Activated T-helper 1 cell treated with anti-CD3 and anti-CD28 coated beads, Interleukin-12 subunit alpha, Interleukin-12 subunit beta, Interleukin-2, Interleukin-4 antibody, amounts not matched to agents 30 ng/mL and 10 ng/mL and 1 ng/mL, durations not matched to agents 14 hours and 24 hours and 36 hours (primary cell): ENCODE measurements at regions not wholly inside any gene's neighbourhood (a gene's known extent, or its start where the extent isn't known, plus 50 kb on each side); places are given as distances from the start of the nearest gene placed in this dataset.

Source experiments
- DNase-seq: peaks from one replicate; pipeline ENCODE4 v3.0.0; 2021; ENCODE audit warnings: low spot score
- H3K27ac Mint-ChIP-seq: one replicate; pipeline ENCODE4 v1.8.0; 2021; ENCODE audit warnings: mild to moderate bottlenecking, mixed read lengths
- H3K27me3 Mint-ChIP-seq: one replicate; pipeline ENCODE4 v1.8.0; 2022; ENCODE audit warnings: mild to moderate bottlenecking, moderate library complexity, mixed read lengths; ENCODE audit not compliant: insufficient read depth
- H3K36me3 Mint-ChIP-seq: one replicate; pipeline ENCODE4 v1.8.0; 2021; ENCODE audit warnings: low read depth, mixed read lengths
- H3K4me1 Mint-ChIP-seq: one replicate; pipeline ENCODE4 v1.8.0; 2021; ENCODE audit warnings: low read depth, mixed read lengths
- H3K4me3 Mint-ChIP-seq: one replicate; pipeline ENCODE4 v1.8.0; 2021; ENCODE audit warnings: mild to moderate bottlenecking, moderate library complexity, mixed read lengths
- H3K9me3 Mint-ChIP-seq: one replicate; pipeline ENCODE4 v1.8.0; 2021; ENCODE audit warnings: mixed read lengths
- intact Hi-C: fragments of 100-400 bp; cut with micrococcal nuclease; formaldehyde crosslinking; loops from one replicate; pipeline ENCODE4 v1.15.1; 2024

GRCh38 chr14:30138567-30138966 lies 210.9 kb upstream of the PRKD1 start:
- no peaks in the 10 kb centered on the region for H3K27me3 Mint-ChIP-seq
- no peak for DNase-seq
- no peaks in the 10 kb centered on the region for H3K4me1 Mint-ChIP-seq
- no peak overlapping the region for H3K4me3 Mint-ChIP-seq
- H3K27ac Mint-ChIP-seq: no peak overlapping the region
- peaks cover 8% of the 10 kb centered on the region for H3K9me3 Mint-ChIP-seq
- no peaks in the 10 kb centered on the region for H3K36me3 Mint-ChIP-seq
- intact Hi-C loops: no loop called here

GRCh38 chr14:30142216-30142615 lies 214.6 kb upstream of the PRKD1 start:
- Mint-ChIP-seq H3K27ac (no peak overlapping the region), H3K27me3 (no peaks in the 10 kb centered on the region), H3K9me3 (peaks cover 30% of the 10 kb centered on the region), H3K36me3 (no peaks in the 10 kb centered on the region), H3K4me1 (no peaks in the 10 kb centered on the region), H3K4me3 (no peak overlapping the region)
- DNase-seq: no peak
- intact Hi-C loops: no loop called here

- Mint-ChIP-seq H3K27ac (no peak overlapping the region), H3K36me3 (no peaks in the 10 kb centered on the region), H3K9me3 (peaks cover 35% of the 10 kb centered on the region)
Observed at GRCh38 chr14:30143627-30144026, 216.0 kb upstream of the PRKD1 start.

GRCh38 chr14:30153717-30154116 lies 226.1 kb upstream of the PRKD1 start:
- no peaks in the 10 kb centered on the region for H3K4me1 Mint-ChIP-seq
- H3K27ac Mint-ChIP-seq: no peak overlapping the region
- no peak overlapping the region for H3K4me3 Mint-ChIP-seq
- DNase-seq: no peak
- no peaks in the 10 kb centered on the region for H3K36me3 Mint-ChIP-seq
- intact Hi-C loops: no loop called here
- H3K27me3 Mint-ChIP-seq: no peaks in the 10 kb centered on the region
- peaks cover 9% of the 10 kb centered on the region for H3K9me3 Mint-ChIP-seq

More at GRCh38 chr14:30143627-30144026, 216.0 kb upstream of the PRKD1 start:
- intact Hi-C loops: no loop called here
- H3K4me3 Mint-ChIP-seq: no peak overlapping the region
- H3K4me1 Mint-ChIP-seq: no peaks in the 10 kb centered on the region
- no peak for DNase-seq
- H3K27me3 Mint-ChIP-seq: no peaks in the 10 kb centered on the region

GRCh38 chr14:30156571-30156970 lies 228.9 kb upstream of the PRKD1 start:
- H3K9me3 Mint-ChIP-seq: peaks cover 5% of the 10 kb centered on the region
- H3K36me3 Mint-ChIP-seq: no peaks in the 10 kb centered on the region
- H3K27ac Mint-ChIP-seq: no peak overlapping the region
- no peaks in the 10 kb centered on the region for H3K4me1 Mint-ChIP-seq
- H3K4me3 Mint-ChIP-seq: no peak overlapping the region
- DNase-seq: no peak
- intact Hi-C loops: no loop called here
- H3K27me3 Mint-ChIP-seq: no peaks in the 10 kb centered on the region

GRCh38 chr14:30158299-30158698 lies 230.7 kb upstream of the PRKD1 start:
- no peak overlapping the region for H3K27ac Mint-ChIP-seq
- no peaks in the 10 kb centered on the region for H3K36me3 Mint-ChIP-seq
- peaks cover 5% of the 10 kb centered on the region for H3K9me3 Mint-ChIP-seq
- no peak overlapping the region for H3K4me3 Mint-ChIP-seq
- H3K4me1 Mint-ChIP-seq: no peaks in the 10 kb centered on the region
- no peak for DNase-seq
- no peaks in the 10 kb centered on the region for H3K27me3 Mint-ChIP-seq
- intact Hi-C loops: no loop called here

GRCh38 chr14:30159374-30159773 lies 231.7 kb upstream of the PRKD1 start:
- no peaks in the 10 kb centered on the region for H3K4me1 Mint-ChIP-seq
- H3K27me3 Mint-ChIP-seq: no peaks in the 10 kb centered on the region
- H3K27ac Mint-ChIP-seq: no peak overlapping the region
- peaks cover 5% of the 10 kb centered on the region for H3K9me3 Mint-ChIP-seq
- no peaks in the 10 kb centered on the region for H3K36me3 Mint-ChIP-seq
- intact Hi-C loops: no loop called here
- no peak for DNase-seq
- H3K4me3 Mint-ChIP-seq: no peak overlapping the region

GRCh38 chr14:30160608-30161007 lies 233.0 kb upstream of the PRKD1 start:
- H3K27me3 Mint-ChIP-seq: no peaks in the 10 kb centered on the region
- H3K4me1 Mint-ChIP-seq: no peaks in the 10 kb centered on the region
- peaks cover 5% of the 10 kb centered on the region for H3K9me3 Mint-ChIP-seq
- H3K36me3 Mint-ChIP-seq: no peaks in the 10 kb centered on the region
- intact Hi-C loops: no loop called here
- DNase-seq: no peak
- H3K4me3 Mint-ChIP-seq: no peak overlapping the region
- H3K27ac Mint-ChIP-seq: no peak overlapping the region

- Mint-ChIP-seq H3K9me3 (no peaks in the 10 kb centered on the region), H3K4me3 (no peak overlapping the region), H3K36me3 (no peaks in the 10 kb centered on the region), H3K27me3 (no peaks in the 10 kb centered on the region), H3K27ac (no peak overlapping the region), H3K4me1 (no peaks in the 10 kb centered on the region)
- intact Hi-C loops: no loop called here
- no peak for DNase-seq
Observed at GRCh38 chr14:30162066-30162465, 234.4 kb upstream of the PRKD1 start.

- intact Hi-C loops: no loop called here
- Mint-ChIP-seq H3K27ac (no peak overlapping the region), H3K4me1 (no peaks in the 10 kb centered on the region), H3K27me3 (no peaks in the 10 kb centered on the region), H3K9me3 (peaks cover 22% of the 10 kb centered on the region), H3K4me3 (no peak overlapping the region), H3K36me3 (no peaks in the 10 kb centered on the region)
- DNase-seq: no peak
Observed at GRCh38 chr14:30165255-30165654, 237.6 kb upstream of the PRKD1 start.

GRCh38 chr14:30177781-30178180 lies 250.1 kb upstream of the PRKD1 start:
- DNase-seq: no peak
- Mint-ChIP-seq H3K36me3 (no peaks in the 10 kb centered on the region), H3K4me1 (no peaks in the 10 kb centered on the region), H3K27ac (no peak overlapping the region), H3K9me3 (peaks cover 19% of the 10 kb centered on the region), H3K4me3 (no peak overlapping the region), H3K27me3 (no peaks in the 10 kb centered on the region)
- intact Hi-C loops: no loop called here

- Mint-ChIP-seq H3K27me3 (no peaks in the 10 kb centered on the region), H3K4me1 (no peaks in the 10 kb centered on the region)
Observed at GRCh38 chr14:30179381-30180130, 251.9 kb upstream of the PRKD1 start.

GRCh38 chr14:30180219-30180618 lies 252.6 kb upstream of the PRKD1 start:
- Mint-ChIP-seq H3K9me3 (peaks cover 22% of the 10 kb centered on the region), H3K36me3 (no peaks in the 10 kb centered on the region), H3K4me1 (no peaks in the 10 kb centered on the region), H3K27me3 (no peaks in the 10 kb centered on the region), H3K4me3 (no peak overlapping the region), H3K27ac (no peak overlapping the region)
- intact Hi-C loops: no loop called here
- DNase-seq: no peak

More at GRCh38 chr14:30179381-30180130, 251.9 kb upstream of the PRKD1 start:
- no peak overlapping the region for H3K27ac Mint-ChIP-seq
- peaks cover 22% of the 10 kb centered on the region for H3K9me3 Mint-ChIP-seq
- no peak overlapping the region for H3K4me3 Mint-ChIP-seq
- no peak for DNase-seq
- intact Hi-C loops: no loop called here
- no peaks in the 10 kb centered on the region for H3K36me3 Mint-ChIP-seq

GRCh38 chr14:30185832-30186231 lies 258.2 kb upstream of the PRKD1 start:
- H3K27ac Mint-ChIP-seq: no peak overlapping the region
- intact Hi-C loops: no loop called here

More at GRCh38 chr14:30185832-30186231, 258.2 kb upstream of the PRKD1 start:
- Mint-ChIP-seq H3K4me1 (no peaks in the 10 kb centered on the region), H3K4me3 (no peak overlapping the region), H3K27me3 (no peaks in the 10 kb centered on the region), H3K36me3 (no peaks in the 10 kb centered on the region), H3K9me3 (peaks cover 8% of the 10 kb centered on the region)
- no peak for DNase-seq
